Activated naive CD4-positive, alpha-beta T cell treated with Interleukin-2 at 50 U/mL for 16 hours (primary cell): ENCODE measurements at regions not wholly inside any gene's neighbourhood (a gene's known extent, or its start where the extent isn't known, plus 50 kb on each side); places are given as distances from the start of the nearest gene placed in this dataset.
"Not testable (repeated sequence)": the region's sequence is repeated elsewhere in the genome, so short reads cannot be mapped to it uniquely, and the experiment has no call there.

Experiments used
- DNase-seq: peaks from one replicate; pipeline ENCODE4 v3.0.0-alpha.2; 2020

- DNase-seq = no peak
These were observed 189.2 kb upstream of the EXOC2 start for GRCh38 chr6:882084-882598.

- no peak for DNase-seq
These were observed 185.2 kb upstream of the EXOC2 start for GRCh38 chr6:878179-878578.

DNA sequence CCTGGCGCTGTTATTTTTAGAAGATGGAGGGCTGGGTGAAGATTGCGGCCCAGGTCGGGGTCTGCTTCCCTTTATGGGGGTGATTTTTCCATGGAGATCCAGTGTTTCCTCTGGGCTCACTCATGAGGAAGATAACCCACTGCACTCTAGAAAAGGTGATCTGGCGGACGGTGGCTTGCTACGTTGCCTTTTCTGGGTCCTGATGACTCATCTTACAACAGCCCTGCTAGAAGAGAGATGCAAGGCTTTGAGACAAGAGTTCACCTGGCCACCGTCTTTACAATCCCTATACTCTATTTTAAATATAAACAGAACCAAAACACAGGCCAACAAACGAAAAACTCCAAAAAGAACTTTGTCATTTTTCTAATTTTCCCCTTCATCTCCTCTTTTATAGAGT lies 182.1 kb upstream of the EXOC2 start:
- no peak for DNase-seq

DNA sequence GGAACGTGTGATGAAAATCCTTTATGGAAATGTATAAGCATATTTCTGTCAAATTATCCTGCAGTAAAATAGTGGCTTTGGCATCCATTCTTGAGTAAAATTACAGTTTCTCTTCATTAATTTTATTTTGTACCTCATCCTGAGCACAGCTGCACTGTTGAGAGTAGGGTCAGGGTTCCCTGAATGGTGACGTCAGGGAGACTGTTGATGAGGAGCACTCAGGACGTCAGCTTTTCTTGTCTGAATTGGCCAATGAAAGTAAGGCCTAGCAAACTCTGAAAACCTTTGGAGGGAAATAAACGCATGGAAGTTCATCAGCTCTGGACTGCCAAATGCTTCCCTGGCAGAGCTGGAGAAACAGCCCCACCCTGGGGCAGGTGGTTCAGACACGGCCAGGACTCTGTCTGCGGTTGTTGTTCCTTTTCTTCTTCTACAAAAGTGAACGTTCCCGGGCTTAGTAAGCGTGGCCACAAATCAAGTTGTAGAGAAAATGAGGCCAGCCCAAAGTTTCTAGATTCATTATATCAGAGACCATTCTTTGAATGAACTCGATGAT lies 179.7 kb upstream of the EXOC2 start:
- no peak for DNase-seq

DNA sequence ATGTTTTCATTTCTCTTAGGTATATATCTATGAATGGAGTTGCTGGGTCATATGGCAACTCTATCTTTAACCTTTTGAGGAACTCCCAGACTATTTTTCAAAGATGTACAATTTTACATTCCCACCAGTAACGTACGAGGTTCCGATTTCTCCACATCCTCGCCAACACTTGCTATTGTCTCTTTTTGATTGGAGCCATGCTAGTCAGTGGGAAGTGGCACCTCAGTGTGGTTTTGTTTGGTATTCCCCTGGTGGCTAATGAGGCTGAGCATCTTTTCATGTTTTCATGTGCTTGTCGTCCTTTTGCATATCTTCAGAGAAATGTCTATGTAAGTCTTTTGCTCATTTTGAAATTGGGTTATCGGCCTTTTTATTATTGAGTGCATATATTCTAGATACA lies 178.6 kb upstream of the EXOC2 start:
- no peak for DNase-seq

GRCh38 chr6:870096-870495 lies 177.2 kb upstream of the EXOC2 start:
- DNase-seq = no peak

DNA sequence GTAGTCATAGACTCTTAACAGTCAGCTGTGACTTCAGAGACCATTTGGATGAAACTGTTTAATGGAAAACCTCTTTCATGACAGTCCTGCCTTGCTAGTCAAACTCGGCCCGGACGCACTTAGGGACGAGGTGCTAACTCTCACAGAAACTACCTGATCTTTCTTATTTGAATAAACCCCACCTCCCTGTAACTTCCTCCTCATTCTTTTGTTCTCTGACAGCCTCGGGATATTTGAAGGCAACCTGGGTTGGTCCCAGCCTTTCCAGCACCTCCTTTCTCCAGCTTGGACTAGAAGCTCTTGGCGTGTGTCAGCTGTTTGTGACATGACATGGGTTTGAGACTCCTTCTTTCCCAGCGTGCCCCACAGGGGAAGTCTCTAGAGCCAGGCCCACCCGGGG lies 175.3 kb upstream of the EXOC2 start:
- DNase-seq = no peak

GRCh38 chr6:867378-867777 lies 174.4 kb upstream of the EXOC2 start:
- no peak for DNase-seq

- no peak for DNase-seq
These were observed 173.4 kb upstream of the EXOC2 start for GRCh38 chr6:866316-866715.

- no peak for DNase-seq
These were observed 172.9 kb upstream of the EXOC2 start for GRCh38 chr6:865846-866245.

DNA sequence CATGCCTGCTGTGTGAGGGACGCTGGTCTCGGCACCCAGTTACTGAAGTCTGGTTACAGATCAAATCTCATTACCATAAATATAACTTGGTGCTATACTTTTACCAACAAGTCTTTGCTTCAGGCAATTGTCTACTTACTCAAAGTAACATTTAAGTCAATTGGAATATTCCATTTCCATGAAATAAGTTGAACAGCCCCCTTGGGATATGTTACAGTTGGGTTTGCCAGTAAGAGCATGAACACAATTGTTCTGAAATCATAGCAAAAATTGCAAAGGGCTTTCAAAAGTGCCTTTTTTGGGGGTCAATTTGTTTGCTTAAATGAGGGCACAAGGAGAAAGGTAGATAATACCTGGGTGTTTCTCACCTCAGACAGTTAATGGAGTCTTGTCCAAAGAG lies 170.9 kb upstream of the EXOC2 start:
- no peak for DNase-seq

DNA sequence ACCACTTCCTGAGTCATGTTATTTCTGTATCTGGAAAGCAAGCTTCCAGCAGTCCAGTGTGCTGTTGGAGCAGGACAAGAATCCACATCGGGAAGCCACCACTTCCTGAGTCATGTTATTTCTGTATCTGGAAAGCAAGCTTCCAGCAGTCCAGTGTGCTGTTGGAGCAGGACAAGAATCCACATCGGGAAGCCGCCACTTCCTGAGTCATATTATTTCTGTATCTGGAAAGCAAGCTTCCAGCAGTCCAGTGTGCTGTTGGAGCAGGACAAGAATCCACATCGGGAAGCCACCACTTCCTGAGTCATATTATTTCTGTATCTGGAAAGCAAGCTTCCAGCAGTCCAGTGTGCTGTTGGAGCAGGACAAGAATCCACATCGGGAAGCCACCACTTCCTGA lies 170.2 kb upstream of the EXOC2 start:
- not testable (repeated sequence) for DNase-seq

- no peak for DNase-seq
These were observed 167.0 kb upstream of the EXOC2 start for GRCh38 chr6:859936-860335.

GRCh38 chr6:854406-855118 lies 161.6 kb upstream of the EXOC2 start:
- DNase-seq = no peak

GRCh38 chr6:852216-852615 lies 159.3 kb upstream of the EXOC2 start:
- DNase-seq = not testable (repeated sequence)

DNA sequence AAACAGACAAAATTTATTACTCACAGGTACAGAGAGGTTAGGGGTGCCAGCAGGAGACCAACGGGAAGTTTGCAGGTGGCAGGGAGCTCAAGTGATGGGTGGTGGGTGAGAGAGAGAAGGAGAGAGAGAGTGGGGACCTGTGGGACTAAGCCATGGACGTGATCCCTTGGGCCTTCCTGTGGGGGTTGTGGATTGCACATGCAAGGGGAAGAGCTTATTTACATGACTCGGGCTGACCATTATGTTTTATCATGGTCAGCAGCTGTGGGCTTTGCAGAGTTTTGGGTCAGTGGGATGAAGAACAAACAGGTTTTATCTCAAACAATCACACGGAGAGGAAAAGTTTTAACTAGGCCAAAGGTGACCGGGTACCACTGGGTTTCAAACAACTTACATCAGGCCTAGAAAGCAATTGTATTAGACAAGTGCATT lies 156.2 kb upstream of the EXOC2 start:
- no peak for DNase-seq

DNA sequence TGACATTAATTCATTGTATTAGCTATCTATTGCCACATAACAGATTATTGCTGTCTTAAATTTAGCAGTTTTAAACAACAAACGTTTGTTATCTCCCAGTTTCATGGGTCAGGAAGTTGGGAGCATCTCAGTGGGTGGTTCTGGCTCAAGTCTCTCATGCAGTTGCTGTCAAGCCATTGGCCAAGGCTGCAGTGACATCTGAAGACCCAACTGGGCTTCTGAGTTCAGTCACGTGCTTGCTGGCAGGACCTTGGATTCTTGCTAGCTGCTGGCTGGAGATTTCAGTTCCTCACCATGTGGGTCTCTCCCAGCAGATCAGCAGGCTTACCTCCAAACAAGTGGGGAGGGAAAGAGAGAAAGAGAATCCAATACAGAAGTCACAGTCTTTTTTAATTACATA lies 152.6 kb upstream of the EXOC2 start:
- no peak for DNase-seq

DNA sequence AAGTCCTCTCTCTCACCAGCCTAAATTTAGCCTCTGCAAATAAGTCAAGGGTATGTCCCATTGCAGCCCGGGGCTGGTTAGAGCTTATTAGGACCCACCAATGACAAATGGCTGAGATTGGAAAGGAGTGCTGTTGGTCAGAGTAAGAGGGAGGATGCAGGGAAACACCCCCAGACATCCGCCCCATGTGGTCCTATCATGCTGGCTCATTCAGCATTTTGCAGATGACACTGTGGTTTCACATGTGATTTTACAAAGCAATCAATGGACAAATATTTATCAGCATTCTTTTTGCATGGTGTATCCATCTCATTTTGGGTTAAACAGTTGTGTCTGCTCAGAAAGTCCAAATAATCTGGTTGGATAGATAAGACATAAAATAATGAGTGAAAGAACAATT lies 152.2 kb upstream of the EXOC2 start:
- no peak for DNase-seq

DNA sequence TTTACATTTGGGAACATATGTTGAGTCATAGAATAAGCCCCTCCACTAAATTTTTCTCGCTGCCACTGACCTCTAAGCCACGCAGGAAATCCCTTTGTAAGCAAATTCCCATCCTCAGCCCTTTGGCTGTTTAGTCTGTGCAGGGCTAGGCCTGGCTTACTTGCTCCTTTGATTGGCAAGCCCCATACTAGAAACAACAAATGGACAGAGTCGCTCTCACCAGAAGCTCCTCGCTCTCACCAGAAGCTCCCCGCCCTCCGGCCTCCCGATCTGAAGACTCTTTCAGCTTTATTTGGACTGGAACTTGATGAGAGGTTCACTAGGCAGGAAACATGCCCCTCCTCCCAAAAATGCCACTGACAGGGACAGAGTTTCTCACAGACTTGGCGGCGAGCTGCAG lies 149.2 kb upstream of the EXOC2 start:
- DNase-seq = no peak

DNA sequence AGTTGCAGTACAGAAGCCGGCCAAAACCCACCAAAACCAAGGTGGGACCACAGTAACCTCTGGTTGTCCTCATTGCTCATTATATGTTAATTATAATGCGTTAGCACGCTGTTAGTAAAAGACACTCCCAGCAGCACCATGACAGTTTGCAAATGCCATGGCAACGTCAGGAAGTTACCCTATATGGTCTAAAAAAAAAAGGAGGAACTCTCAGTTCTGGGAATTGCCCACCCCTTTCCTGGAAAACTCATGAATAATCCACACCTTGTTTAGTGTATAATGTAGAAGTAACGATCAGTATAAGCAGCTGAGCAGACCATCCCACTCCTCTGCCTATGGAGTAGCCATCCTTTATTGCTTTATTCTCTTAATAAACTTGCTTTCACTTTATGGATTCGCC lies 148.6 kb upstream of the EXOC2 start:
- DNase-seq = no peak

DNA sequence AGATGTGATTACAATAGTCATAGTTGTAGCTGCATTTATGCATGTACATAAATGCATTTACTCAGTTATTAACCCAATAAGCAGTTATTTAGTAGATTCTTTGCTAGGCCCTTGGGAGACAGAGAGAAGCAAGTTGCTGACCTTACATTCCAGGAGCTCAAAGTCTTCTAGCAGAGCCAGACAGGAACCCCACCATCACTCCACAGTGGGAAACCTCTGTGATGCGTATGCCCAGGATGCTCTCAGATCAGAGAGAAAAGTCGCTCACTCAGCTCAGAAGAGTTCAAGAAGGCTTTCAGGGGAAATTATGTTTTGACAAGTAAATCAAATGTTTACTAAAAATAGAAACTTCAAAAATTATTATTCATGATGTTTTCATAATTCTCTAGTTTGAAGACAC lies 146.3 kb upstream of the EXOC2 start:
- no peak for DNase-seq

- no peak for DNase-seq
These were observed 144.4 kb upstream of the EXOC2 start for GRCh38 chr6:837380-837779.

DNA sequence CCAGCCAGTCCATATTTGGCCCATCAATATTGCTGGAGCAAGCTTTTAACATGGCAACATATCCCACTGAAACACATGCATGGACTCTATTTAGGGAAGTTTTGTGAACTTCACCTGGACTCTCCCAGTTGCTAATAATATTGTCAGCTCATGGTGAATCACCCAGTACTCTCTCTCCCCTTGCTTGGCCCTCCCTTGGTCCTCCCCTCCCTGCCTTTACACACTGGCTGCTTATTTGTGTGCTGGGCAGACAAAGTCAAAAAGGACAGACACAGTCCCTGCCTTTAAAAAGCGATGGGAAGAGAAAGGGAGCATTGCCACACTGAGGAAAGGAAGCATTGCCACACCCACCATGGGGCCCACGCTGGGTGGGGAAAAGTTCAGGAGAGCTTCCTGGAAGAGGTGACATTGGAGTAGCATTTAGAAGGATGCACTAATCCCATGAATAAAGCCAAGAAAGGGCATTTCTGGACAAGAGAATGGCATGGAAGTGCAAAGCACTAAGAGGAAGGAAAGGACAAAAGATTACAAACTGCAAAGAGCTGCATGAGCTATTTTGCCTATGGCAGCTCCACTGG lies 143.4 kb upstream of the EXOC2 start:
- DNase-seq = no peak

DNA sequence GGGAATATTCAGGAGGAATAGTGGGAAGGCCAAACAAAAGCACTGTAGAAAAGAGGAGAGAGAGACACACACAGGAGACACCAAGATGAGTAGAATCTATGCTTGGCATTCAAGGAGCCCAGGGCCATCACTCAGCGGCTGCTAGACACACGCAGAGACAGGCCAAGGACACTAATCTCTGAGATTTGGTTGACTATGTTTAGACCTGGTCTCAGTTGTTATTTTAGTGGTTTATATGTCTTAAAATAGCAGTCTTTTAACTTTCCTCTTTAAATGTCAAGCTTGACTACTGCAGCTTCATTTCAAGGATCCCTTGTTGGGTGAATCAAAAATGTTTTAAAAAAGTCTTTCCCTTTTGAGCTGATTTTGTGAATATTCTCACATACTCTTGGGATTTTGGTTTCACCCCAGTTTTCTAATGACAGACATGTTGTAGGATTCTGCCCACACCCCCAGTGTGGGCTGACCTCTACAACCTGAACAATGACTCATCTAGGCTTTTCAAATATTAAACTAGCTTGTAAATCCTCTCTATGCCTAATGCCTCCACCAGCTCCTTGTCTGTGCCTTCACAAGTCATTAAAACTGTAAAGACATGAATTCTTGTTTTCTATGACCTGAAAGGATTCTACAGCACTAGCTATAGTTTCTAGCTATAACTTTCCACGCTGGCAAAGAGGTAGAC lies 142.7 kb upstream of the EXOC2 start:
- no peak for DNase-seq
